GM23338 (cell line): ENCODE measurements at regions not wholly inside any gene's neighbourhood (a gene's known extent, or its start where the extent isn't known, plus 50 kb on each side); places are given as distances from the start of the nearest gene placed in this dataset.

ENCODE experiments used
- ATAC-seq: fragments of 200-7000 bp; cut with Tn5 transposase; 3 replicates; pipeline ENCODE4 v1.9.1; 2020
- DNase-seq: peaks from one replicate; pipeline ENCODE4 v3.0.0-alpha.2; 2015; ENCODE audit warnings: low spot score
- H2AFZ ChIP-seq: fragments of 200-600 bp; sonication (generic); 2 replicates; pipeline ENCODE4 v1.8.0; 2016; ENCODE audit warnings: antibody characterized with exemption, mild to moderate bottlenecking, moderate library complexity
- H3F3A ChIP-seq: fragments of 200-600 bp; sonication (generic); replicated peaks from 2 replicates; pipeline ENCODE4 v1.8.0; 2017; ENCODE audit warnings: antibody characterized with exemption, mixed run types, low read depth
- H3K27ac ChIP-seq: fragments of 200-600 bp; sonication (generic); 2 replicates; pipeline ENCODE4 v1.6.1; 2016; ENCODE audit warnings: low read depth
- H3K27me3 ChIP-seq: fragments of 200-600 bp; sonication (generic); 2 replicates; pipeline ENCODE4 v1.8.0; 2016; ENCODE audit warnings: mild to moderate bottlenecking, mixed run types, moderate library complexity; ENCODE audit not compliant: insufficient read depth
- H3K36me3 ChIP-seq: fragments of 200-600 bp; sonication (generic); 2 replicates; pipeline ENCODE4 v1.8.0; 2016; ENCODE audit warnings: mild to moderate bottlenecking; ENCODE audit not compliant: insufficient read depth
- H3K4me1 ChIP-seq: fragments of 200-600 bp; sonication (generic); 2 replicates; pipeline ENCODE4 v1.8.0; 2016; ENCODE audit warnings: mild to moderate bottlenecking, moderate library complexity; ENCODE audit not compliant: insufficient read depth
- H3K4me2 ChIP-seq: fragments of 200-600 bp; sonication (generic); 2 replicates; pipeline ENCODE4 v1.7.1; 2017; ENCODE audit warnings: mixed run types
- H3K4me3 ChIP-seq: fragments of 200-600 bp; sonication (generic); 2 replicates; pipeline ENCODE4 v1.6.1; 2016; ENCODE audit warnings: mixed run types
- H3K79me2 ChIP-seq: fragments of 200-600 bp; sonication (generic); replicated peaks from 2 replicates; pipeline ENCODE4 v1.8.0; 2017; ENCODE audit warnings: mild to moderate bottlenecking; ENCODE audit not compliant: insufficient read depth
- H3K9me2 ChIP-seq: fragments of 200-600 bp; sonication (generic); 2 replicates; pipeline ENCODE4 v1.8.0; 2017; ENCODE audit not compliant: insufficient read depth
- H4K20me1 ChIP-seq: fragments of 200-600 bp; sonication (generic); replicated peaks from 2 replicates; pipeline ENCODE4 v1.8.0; 2017; ENCODE audit warnings: mild to moderate bottlenecking; ENCODE audit not compliant: insufficient read depth
- H3K27ac Mint-ChIP-seq: 2 replicates; pipeline ENCODE4 v1.8.0; 2020; ENCODE audit warnings: inconsistent platforms, mild to moderate bottlenecking, moderate library complexity, mixed read lengths
- H3K27me3 Mint-ChIP-seq: 3 replicates; pipeline ENCODE4 v1.8.0; 2022; ENCODE audit warnings: low read depth, mild to moderate bottlenecking, moderate library complexity, mixed read lengths, inconsistent platforms; ENCODE audit not compliant: insufficient read depth, poor library complexity
- H3K36me3 Mint-ChIP-seq: 3 replicates; pipeline ENCODE4 v1.8.0; 2021; ENCODE audit warnings: low read depth, mild to moderate bottlenecking, inconsistent platforms, moderate library complexity, mixed read lengths
- H3K4me1 Mint-ChIP-seq: 3 replicates; pipeline ENCODE4 v1.8.0; 2020; ENCODE audit warnings: mild to moderate bottlenecking, inconsistent platforms, mixed read lengths
- H3K4me3 Mint-ChIP-seq: 3 replicates; pipeline ENCODE4 v1.8.0; 2021; ENCODE audit warnings: moderate library complexity, mild to moderate bottlenecking, inconsistent platforms, mixed read lengths
- H3K9me3 Mint-ChIP-seq: 3 replicates; pipeline ENCODE4 v1.8.0; 2020; ENCODE audit warnings: moderate library complexity, mild to moderate bottlenecking, inconsistent platforms, mixed read lengths
- CREB1 ChIP-seq: fragments of 250-450 bp; sonication (Bioruptor Pico); IDR thresholded peaks from 2 replicates; pipeline ENCODE4 v1.5.0; 2020; ENCODE audit warnings: low read depth, mild to moderate bottlenecking, moderate library complexity
- CTCF ChIP-seq, 2 experiments: fragments of 200-600 bp in 1 of 2; sonication (generic) in 1 of 2; conservative IDR thresholded peaks; 2 replicates each; pipeline versions ENCODE4 v1.5.1 to v1.6.1; 2016 to 2017; ENCODE audit warnings: antibody characterized with exemption in 2 of 2, low read depth in 2 of 2, mild to moderate bottlenecking in 2 of 2, moderate library complexity in 1 of 2
- ETS1 ChIP-seq: IDR thresholded peaks from 2 replicates; pipeline ENCODE4 v1.6.1; 2016; ENCODE audit warnings: antibody characterized with exemption
- EZH2 ChIP-seq: fragments of 200-600 bp; sonication (generic); IDR thresholded peaks from one replicate; pipeline ENCODE4 v1.8.0; 2017; ENCODE audit warnings: antibody characterized with exemption, mild to moderate bottlenecking, low read depth; ENCODE audit not compliant: unreplicated experiment
- EZH2phosphoT487 ChIP-seq: fragments of 200-600 bp; sonication (generic); IDR thresholded peaks from one replicate; pipeline ENCODE4 v1.8.1; 2018; ENCODE audit warnings: antibody characterized with exemption; ENCODE audit not compliant: unreplicated experiment
- JUNB ChIP-seq: IDR thresholded peaks from one replicate; pipeline ENCODE4 v1.6.1; 2016; ENCODE audit warnings: antibody characterized with exemption; ENCODE audit not compliant: unreplicated experiment
- NANOG ChIP-seq: IDR thresholded peaks from 2 replicates; pipeline ENCODE4 v1.6.1; 2016; ENCODE audit warnings: antibody characterized with exemption, borderline replicate concordance
- POLR2AphosphoS5 ChIP-seq: IDR thresholded peaks from 2 replicates; pipeline ENCODE4 v1.6.1; 2016; ENCODE audit warnings: antibody characterized with exemption, low read depth
- REST ChIP-seq: IDR thresholded peaks from one replicate; pipeline ENCODE4 v1.6.1; 2018; ENCODE audit warnings: antibody characterized with exemption; ENCODE audit not compliant: unreplicated experiment
- STAT1 ChIP-seq: IDR thresholded peaks from one replicate; pipeline ENCODE4 v1.6.1; 2016; ENCODE audit warnings: antibody characterized with exemption; ENCODE audit not compliant: unreplicated experiment
- ZNF114 ChIP-seq: fragments of 250-450 bp; sonication (Bioruptor Pico); IDR thresholded peaks from 2 replicates; pipeline ENCODE4 v1.5.0; 2020; ENCODE audit warnings: mild to moderate bottlenecking, moderate library complexity
- ZNF331 ChIP-seq: fragments of 250-450 bp; sonication (Bioruptor Pico); IDR thresholded peaks from 2 replicates; pipeline ENCODE4 v1.5.0; 2020; ENCODE audit warnings: low read depth, mild to moderate bottlenecking, moderate library complexity
- ZNF462 ChIP-seq: fragments of 250-450 bp; sonication (Bioruptor Pico); IDR thresholded peaks from 2 replicates; pipeline ENCODE4 v1.5.0; 2020; ENCODE audit warnings: mild to moderate bottlenecking, moderate library complexity

- Mint-ChIP-seq H3K27me3 (peaks cover 2% of the 10 kb centered on the region), H3K9me3 (no peaks in the 10 kb centered on the region; the same call in 2 of the 3 replicates), H3K4me3 (no peak overlapping the region), H3K27ac (no peak overlapping the region), H3K4me1 (no peaks in the 10 kb centered on the region), H3K36me3 (no peaks in the 10 kb centered on the region; the same call in 2 of the 3 replicates)
- H3F3A ChIP-seq = no peaks in the 10 kb centered on the region
- TF ChIP-seq ETS1 (no peak), NANOG (no peak), EZH2phosphoT487 (no peak), ZNF331 (no peak), STAT1 (no peak), POLR2AphosphoS5 (no peak), EZH2 (no peak), JUNB (no peak), CREB1 (CRISPR knock-in tag) (no peak), REST (no peak), ZNF462 (CRISPR knock-in tag) (no peak), ZNF114 (CRISPR knock-in tag) (no peak), CTCF (conservative IDR thresholded peaks at IDR 0.05; ENCODE audit: low read depth in 2 of 2) (no peak)
- no peaks in the 10 kb centered on the region for H3K27me3 ChIP-seq
- H3K4me3 ChIP-seq = no peak overlapping the region
- H3K79me2 ChIP-seq = no peaks in the 10 kb centered on the region
- no peaks in the 10 kb centered on the region for H4K20me1 ChIP-seq
- no peak overlapping the region for H2AFZ ChIP-seq
- DNase-seq (no peak), ATAC-seq (no peak)
- no peaks in the 10 kb centered on the region for H3K4me1 ChIP-seq
- no peaks in the 10 kb centered on the region for H3K36me3 ChIP-seq
- H3K9me2 ChIP-seq = no peaks in the 10 kb centered on the region; the same call in 1 of the 2 replicates
- H3K27ac ChIP-seq = no peak overlapping the region
- no peak overlapping the region for H3K4me2 ChIP-seq
These were observed 458.5 kb downstream of the LMO7 start for GRCh38 chr13:76094645-76095044.
